GM23338 (cell line): ENCODE measurements at regions not wholly inside any gene's neighbourhood (a gene's known extent, or its start where the extent isn't known, plus 50 kb on each side); places are given as distances from the start of the nearest gene placed in this dataset.
A peak's percentile ranks its signal among the peaks of the same experiment; 100 is the strongest.
"Not testable (repeated sequence)": the region's sequence is repeated elsewhere in the genome, so short reads cannot be mapped to it uniquely, and the experiment has no call there.

Experiments
- ATAC-seq: fragments of 200-7000 bp; cut with Tn5 transposase; 3 replicates; pipeline ENCODE4 v1.9.1; 2020
- DNase-seq: peaks from one replicate; pipeline ENCODE4 v3.0.0-alpha.2; 2015; ENCODE audit warnings: low spot score
- H2AFZ ChIP-seq: fragments of 200-600 bp; sonication (generic); 2 replicates; pipeline ENCODE4 v1.8.0; 2016; ENCODE audit warnings: antibody characterized with exemption, mild to moderate bottlenecking, moderate library complexity
- H3F3A ChIP-seq: fragments of 200-600 bp; sonication (generic); replicated peaks from 2 replicates; pipeline ENCODE4 v1.8.0; 2017; ENCODE audit warnings: antibody characterized with exemption, mixed run types, low read depth
- H3K27ac ChIP-seq: fragments of 200-600 bp; sonication (generic); 2 replicates; pipeline ENCODE4 v1.6.1; 2016; ENCODE audit warnings: low read depth
- H3K27me3 ChIP-seq: fragments of 200-600 bp; sonication (generic); 2 replicates; pipeline ENCODE4 v1.8.0; 2016; ENCODE audit warnings: mild to moderate bottlenecking, mixed run types, moderate library complexity; ENCODE audit not compliant: insufficient read depth
- H3K36me3 ChIP-seq: fragments of 200-600 bp; sonication (generic); 2 replicates; pipeline ENCODE4 v1.8.0; 2016; ENCODE audit warnings: mild to moderate bottlenecking; ENCODE audit not compliant: insufficient read depth
- H3K4me1 ChIP-seq: fragments of 200-600 bp; sonication (generic); 2 replicates; pipeline ENCODE4 v1.8.0; 2016; ENCODE audit warnings: mild to moderate bottlenecking, moderate library complexity; ENCODE audit not compliant: insufficient read depth
- H3K4me2 ChIP-seq: fragments of 200-600 bp; sonication (generic); 2 replicates; pipeline ENCODE4 v1.7.1; 2017; ENCODE audit warnings: mixed run types
- H3K4me3 ChIP-seq: fragments of 200-600 bp; sonication (generic); 2 replicates; pipeline ENCODE4 v1.6.1; 2016; ENCODE audit warnings: mixed run types
- H3K79me2 ChIP-seq: fragments of 200-600 bp; sonication (generic); replicated peaks from 2 replicates; pipeline ENCODE4 v1.8.0; 2017; ENCODE audit warnings: mild to moderate bottlenecking; ENCODE audit not compliant: insufficient read depth
- H3K9me2 ChIP-seq: fragments of 200-600 bp; sonication (generic); 2 replicates; pipeline ENCODE4 v1.8.0; 2017; ENCODE audit not compliant: insufficient read depth
- H4K20me1 ChIP-seq: fragments of 200-600 bp; sonication (generic); replicated peaks from 2 replicates; pipeline ENCODE4 v1.8.0; 2017; ENCODE audit warnings: mild to moderate bottlenecking; ENCODE audit not compliant: insufficient read depth
- H3K27ac Mint-ChIP-seq: 2 replicates; pipeline ENCODE4 v1.8.0; 2020; ENCODE audit warnings: inconsistent platforms, mild to moderate bottlenecking, moderate library complexity, mixed read lengths
- H3K27me3 Mint-ChIP-seq: 3 replicates; pipeline ENCODE4 v1.8.0; 2022; ENCODE audit warnings: low read depth, mild to moderate bottlenecking, moderate library complexity, mixed read lengths, inconsistent platforms; ENCODE audit not compliant: insufficient read depth, poor library complexity
- H3K36me3 Mint-ChIP-seq: 3 replicates; pipeline ENCODE4 v1.8.0; 2021; ENCODE audit warnings: low read depth, mild to moderate bottlenecking, inconsistent platforms, moderate library complexity, mixed read lengths
- H3K4me1 Mint-ChIP-seq: 3 replicates; pipeline ENCODE4 v1.8.0; 2020; ENCODE audit warnings: mild to moderate bottlenecking, inconsistent platforms, mixed read lengths
- H3K4me3 Mint-ChIP-seq: 3 replicates; pipeline ENCODE4 v1.8.0; 2021; ENCODE audit warnings: moderate library complexity, mild to moderate bottlenecking, inconsistent platforms, mixed read lengths
- H3K9me3 Mint-ChIP-seq: 3 replicates; pipeline ENCODE4 v1.8.0; 2020; ENCODE audit warnings: moderate library complexity, mild to moderate bottlenecking, inconsistent platforms, mixed read lengths
- CREB1 ChIP-seq: fragments of 250-450 bp; sonication (Bioruptor Pico); IDR thresholded peaks from 2 replicates; pipeline ENCODE4 v1.5.0; 2020; ENCODE audit warnings: low read depth, mild to moderate bottlenecking, moderate library complexity
- JUNB ChIP-seq: IDR thresholded peaks from one replicate; pipeline ENCODE4 v1.6.1; 2016; ENCODE audit warnings: antibody characterized with exemption; ENCODE audit not compliant: unreplicated experiment
- NANOG ChIP-seq: IDR thresholded peaks from 2 replicates; pipeline ENCODE4 v1.6.1; 2016; ENCODE audit warnings: antibody characterized with exemption, borderline replicate concordance
- STAT1 ChIP-seq: IDR thresholded peaks from one replicate; pipeline ENCODE4 v1.6.1; 2016; ENCODE audit warnings: antibody characterized with exemption; ENCODE audit not compliant: unreplicated experiment
- TF ChIP-seq, protein P1 (sequence below), 2 experiments: fragments of 200-600 bp in 1 of 2; sonication (generic) in 1 of 2; conservative IDR thresholded peaks; 2 replicates each; pipeline versions ENCODE4 v1.5.1 to v1.6.1; 2016 to 2017; ENCODE audit warnings: antibody characterized with exemption in 2 of 2, low read depth in 2 of 2, mild to moderate bottlenecking in 2 of 2, moderate library complexity in 1 of 2

GRCh38 chr11:43165393-43165792 is 146.4 kb upstream of the API5 start:
- H3K4me1 ChIP-seq, H3K36me3 Mint-ChIP-seq, H3K27me3 Mint-ChIP-seq, H3K27ac ChIP-seq, H3F3A ChIP-seq, H4K20me1 ChIP-seq, H3K27ac Mint-ChIP-seq, H3K4me2 ChIP-seq, ATAC-seq, H3K79me2 ChIP-seq, H3K4me3 Mint-ChIP-seq, H3K4me3 ChIP-seq, H3K27me3 ChIP-seq, H3K9me2 ChIP-seq, H3K36me3 ChIP-seq, H3K4me1 Mint-ChIP-seq, H2AFZ ChIP-seq: not testable (repeated sequence)
- DNase-seq = peak; percentile 15
- peaks cover 95% of the 10 kb centered on the region for H3K9me3 Mint-ChIP-seq
- TF ChIP-seq, protein P1, sequence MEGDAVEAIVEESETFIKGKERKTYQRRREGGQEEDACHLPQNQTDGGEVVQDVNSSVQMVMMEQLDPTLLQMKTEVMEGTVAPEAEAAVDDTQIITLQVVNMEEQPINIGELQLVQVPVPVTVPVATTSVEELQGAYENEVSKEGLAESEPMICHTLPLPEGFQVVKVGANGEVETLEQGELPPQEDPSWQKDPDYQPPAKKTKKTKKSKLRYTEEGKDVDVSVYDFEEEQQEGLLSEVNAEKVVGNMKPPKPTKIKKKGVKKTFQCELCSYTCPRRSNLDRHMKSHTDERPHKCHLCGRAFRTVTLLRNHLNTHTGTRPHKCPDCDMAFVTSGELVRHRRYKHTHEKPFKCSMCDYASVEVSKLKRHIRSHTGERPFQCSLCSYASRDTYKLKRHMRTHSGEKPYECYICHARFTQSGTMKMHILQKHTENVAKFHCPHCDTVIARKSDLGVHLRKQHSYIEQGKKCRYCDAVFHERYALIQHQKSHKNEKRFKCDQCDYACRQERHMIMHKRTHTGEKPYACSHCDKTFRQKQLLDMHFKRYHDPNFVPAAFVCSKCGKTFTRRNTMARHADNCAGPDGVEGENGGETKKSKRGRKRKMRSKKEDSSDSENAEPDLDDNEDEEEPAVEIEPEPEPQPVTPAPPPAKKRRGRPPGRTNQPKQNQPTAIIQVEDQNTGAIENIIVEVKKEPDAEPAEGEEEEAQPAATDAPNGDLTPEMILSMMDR (conservative IDR thresholded peaks at IDR 0.05; ENCODE audit: low read depth in 2 of 2) = peak; percentile 32 to 40; a peak in 3 of 4 replicates

GRCh38 chr11:43168241-43168640 is 143.6 kb upstream of the API5 start:
- not testable (repeated sequence) for H3K4me2 ChIP-seq, H3K9me2 ChIP-seq, H3K4me3 ChIP-seq, H3F3A ChIP-seq, H3K79me2 ChIP-seq, DNase-seq, H3K27me3 Mint-ChIP-seq, H3K36me3 ChIP-seq, H2AFZ ChIP-seq, H4K20me1 ChIP-seq, H3K36me3 Mint-ChIP-seq, H3K4me1 Mint-ChIP-seq, H3K27ac Mint-ChIP-seq, H3K27me3 ChIP-seq, H3K4me3 Mint-ChIP-seq, H3K27ac ChIP-seq, H3K4me1 ChIP-seq, ATAC-seq
- H3K9me3 Mint-ChIP-seq = peaks cover 92% of the 10 kb centered on the region

DNA sequence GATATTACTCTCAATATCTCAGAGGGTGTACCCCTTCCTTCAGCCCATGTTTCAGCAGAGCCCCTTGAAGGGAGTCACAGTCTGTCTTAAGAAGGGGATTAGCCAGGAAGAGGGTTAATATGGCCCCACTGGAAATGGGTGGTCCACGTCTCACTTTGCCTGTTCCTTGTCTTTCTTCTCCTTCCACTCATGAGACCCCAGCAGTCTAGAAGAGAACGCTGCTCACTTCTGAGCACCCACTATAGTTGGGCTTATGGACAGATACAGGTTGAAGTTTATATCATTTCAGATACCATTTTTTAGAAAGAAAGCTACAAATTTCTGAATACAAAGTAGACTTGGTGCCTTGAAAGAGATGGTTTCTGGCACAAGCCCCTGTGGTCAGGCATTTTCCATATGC is 139.3 kb upstream of the API5 start:
- H2AFZ ChIP-seq = no peak overlapping the region
- DNase-seq (no peak), ATAC-seq (no peak)
- no peak overlapping the region for H3K4me3 ChIP-seq
- H3F3A ChIP-seq = no peaks in the 10 kb centered on the region
- H3K4me1 Mint-ChIP-seq = no peaks in the 10 kb centered on the region
- no peaks in the 10 kb centered on the region for H4K20me1 ChIP-seq
- 0 out of 2 replicates have a peak, but pooled peaks cover 3% of the 10 kb centered on the region for H3K36me3 ChIP-seq
- H3K36me3 Mint-ChIP-seq = peaks cover 10% of the 10 kb centered on the region
- H3K27me3 Mint-ChIP-seq = peaks cover 2% of the 10 kb centered on the region
- H3K79me2 ChIP-seq = no peaks in the 10 kb centered on the region
- no peak overlapping the region for H3K4me3 Mint-ChIP-seq
- H3K27ac ChIP-seq = no peak overlapping the region
- H3K9me2 ChIP-seq = no peaks in the 10 kb centered on the region
- peaks cover 85% of the 10 kb centered on the region for H3K9me3 Mint-ChIP-seq
- no peak for TF ChIP-seq CREB1 (CRISPR knock-in tag)
- no peak for TF ChIP-seq STAT1
- TF ChIP-seq NANOG = no peak
- no peaks in the 10 kb centered on the region for H3K4me1 ChIP-seq
- H3K4me2 ChIP-seq = no peak overlapping the region
- no peaks in the 10 kb centered on the region for H3K27me3 ChIP-seq
- no peak overlapping the region for H3K27ac Mint-ChIP-seq

DNA sequence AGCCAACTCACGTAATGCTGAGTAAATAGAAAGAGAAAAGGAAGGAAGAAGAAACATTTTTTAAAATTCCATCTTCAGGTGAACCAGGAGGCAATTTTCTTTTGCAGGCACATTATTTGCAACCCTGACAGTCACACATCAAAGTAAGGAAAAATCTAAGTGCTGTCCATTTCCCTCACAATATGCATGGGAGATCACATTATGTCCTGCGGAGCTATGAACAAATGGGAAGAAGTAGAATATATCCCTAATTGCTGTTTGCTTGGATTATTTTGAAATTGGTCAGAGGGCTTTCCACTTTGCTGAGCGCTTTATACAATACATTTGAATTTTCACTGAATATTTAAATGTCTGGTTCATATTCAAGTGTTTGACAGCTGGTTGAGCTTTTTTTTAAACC is 133.8 kb upstream of the API5 start:
- DNase-seq (no peak), ATAC-seq (no peak)
- H3K27me3 ChIP-seq = no peaks in the 10 kb centered on the region
- no peaks in the 10 kb centered on the region for H3K9me2 ChIP-seq
- Mint-ChIP-seq H3K4me1 (no peaks in the 10 kb centered on the region), H3K9me3 (peaks cover 93% of the 10 kb centered on the region), H3K27me3 (peaks cover 3% of the 10 kb centered on the region), H3K27ac (no peak overlapping the region), H3K36me3 (peaks cover 15% of the 10 kb centered on the region; the same call in 2 of the 3 replicates), H3K4me3 (no peak overlapping the region)
- H3K36me3 ChIP-seq = 0 out of 2 replicates have a peak, but pooled peaks cover 3% of the 10 kb centered on the region
- no peaks in the 10 kb centered on the region for H3K4me1 ChIP-seq
- no peak overlapping the region for H3K4me3 ChIP-seq
- no peaks in the 10 kb centered on the region for H3F3A ChIP-seq
- H4K20me1 ChIP-seq = no peaks in the 10 kb centered on the region
- H2AFZ ChIP-seq = no peak overlapping the region
- no peak overlapping the region for H3K27ac ChIP-seq
- H3K79me2 ChIP-seq = no peaks in the 10 kb centered on the region
- H3K4me2 ChIP-seq = no peak overlapping the region
- no peak for TF ChIP-seq JUNB
